Breast epithelium (tissue), 4 donors: ENCODE measurements at regions not wholly inside any gene's neighbourhood (a gene's known extent, or its start where the extent isn't known, plus 50 kb on each side); places are given as distances from the start of the nearest gene placed in this dataset.
"Not testable (repeated sequence)": the region's sequence is repeated elsewhere in the genome, so short reads cannot be mapped to it uniquely, and the experiment has no call there.

Experiments used
- DNase-seq, 2 donors: peaks; one replicate each; pipeline ENCODE4 v3.0.0-alpha.2; 2019; ENCODE audit warnings: low spot score in 2 of 2
- H3K27ac ChIP-seq, 2 donors: fragments of 200-600 bp; sonication (generic) in 1 of 2; one replicate each; pipeline ENCODE4 v1.5.1; 2016 to 2019; ENCODE audit warnings: mild to moderate bottlenecking in 1 of 2
- H3K27me3 ChIP-seq, 2 donors: fragments of 200-600 bp; sonication (generic) in 1 of 2; one replicate each; pipeline versions ENCODE4 v1.5.1 to v1.6.0; 2017 to 2019; ENCODE audit warnings: control low read depth in 1 of 2, mild to moderate bottlenecking in 1 of 2
- H3K36me3 ChIP-seq: fragments of 200-600 bp; one replicate; pipeline ENCODE4 v1.5.1; 2019
- H3K4me1 ChIP-seq, 2 donors: fragments of 200-600 bp; sonication (generic); one replicate each; pipeline ENCODE4 v1.5.1; 2016 to 2019; ENCODE audit warnings: control low read depth in 1 of 2
- H3K4me3 ChIP-seq, 3 donors: fragments of 200-600 bp; sonication (generic); 1 replicate in 2 of 3; 2 replicates in 1 of 3; pipeline ENCODE4 v1.5.1; 2016 to 2019; ENCODE audit warnings: mild to moderate bottlenecking in 3 of 3, moderate library complexity in 2 of 3
- H3K9me3 ChIP-seq, 2 donors: fragments of 200-600 bp; sonication (generic) in 1 of 2; one replicate each; pipeline ENCODE4 v1.5.1; 2016 to 2019; ENCODE audit warnings: control low read depth in 1 of 2
- POLR2A ChIP-seq: fragments of 450-650 bp; IDR thresholded peaks from one replicate; pipeline ENCODE4 v1.6.1; 2016; ENCODE audit warnings: antibody characterized with exemption, mild to moderate bottlenecking, moderate library complexity
- POLR2AphosphoS5 ChIP-seq, 3 donors: sonication (generic); formaldehyde crosslinking; IDR thresholded peaks; one replicate each; pipeline ENCODE4 v1.6.1; 2017; ENCODE audit warnings: antibody characterized with exemption in 3 of 3
- intact Hi-C: fragments of 100-400 bp; cut with DNase I; formaldehyde crosslinking; loops from one replicate; pipeline ENCODE4 v1.15.1; 2023; ENCODE audit warnings: low total_unique reads
- TF ChIP-seq, protein P1 (sequence below), 3 donors: fragments of 450-650 bp; IDR thresholded peaks; one replicate each; pipeline ENCODE4 v1.5.1; 2016 to 2017; ENCODE audit warnings: antibody characterized with exemption in 3 of 3, mild to moderate bottlenecking in 3 of 3, moderate library complexity in 3 of 3

DNA sequence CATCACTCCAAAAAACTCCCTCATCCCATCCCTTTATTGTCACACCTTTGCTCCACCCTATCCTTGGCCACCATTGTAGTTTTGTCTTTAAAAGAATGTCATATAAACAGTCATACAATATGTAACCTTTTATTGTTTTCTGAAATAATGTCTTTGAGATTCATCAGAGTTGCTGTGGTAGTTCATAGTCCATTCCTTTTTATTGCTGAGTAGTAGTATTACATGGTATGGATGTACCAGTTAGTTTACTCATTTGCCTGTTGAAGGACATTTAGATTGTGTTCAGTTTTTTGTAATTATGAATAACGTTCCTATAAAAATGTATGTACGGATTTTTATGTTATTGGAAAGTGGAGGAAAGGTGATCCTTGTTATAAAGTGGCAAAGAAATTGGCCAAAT is 171.8 kb upstream of the GCFC2 start:
- Histone ChIP-seq H3K27ac (no peak overlapping the region), H3K27me3 (no peaks in the 10 kb centered on the region), H3K4me1 (no peaks in the 10 kb centered on the region), H3K36me3 (no peaks in the 10 kb centered on the region), H3K9me3 (no peaks in the 10 kb centered on the region), H3K4me3 (no peak overlapping the region)
- intact Hi-C loops = no loop called here
- TF ChIP-seq POLR2AphosphoS5 (IDR thresholded peaks at IDR 0.05) (no peak), POLR2A (no peak)
- TF ChIP-seq, protein P1, sequence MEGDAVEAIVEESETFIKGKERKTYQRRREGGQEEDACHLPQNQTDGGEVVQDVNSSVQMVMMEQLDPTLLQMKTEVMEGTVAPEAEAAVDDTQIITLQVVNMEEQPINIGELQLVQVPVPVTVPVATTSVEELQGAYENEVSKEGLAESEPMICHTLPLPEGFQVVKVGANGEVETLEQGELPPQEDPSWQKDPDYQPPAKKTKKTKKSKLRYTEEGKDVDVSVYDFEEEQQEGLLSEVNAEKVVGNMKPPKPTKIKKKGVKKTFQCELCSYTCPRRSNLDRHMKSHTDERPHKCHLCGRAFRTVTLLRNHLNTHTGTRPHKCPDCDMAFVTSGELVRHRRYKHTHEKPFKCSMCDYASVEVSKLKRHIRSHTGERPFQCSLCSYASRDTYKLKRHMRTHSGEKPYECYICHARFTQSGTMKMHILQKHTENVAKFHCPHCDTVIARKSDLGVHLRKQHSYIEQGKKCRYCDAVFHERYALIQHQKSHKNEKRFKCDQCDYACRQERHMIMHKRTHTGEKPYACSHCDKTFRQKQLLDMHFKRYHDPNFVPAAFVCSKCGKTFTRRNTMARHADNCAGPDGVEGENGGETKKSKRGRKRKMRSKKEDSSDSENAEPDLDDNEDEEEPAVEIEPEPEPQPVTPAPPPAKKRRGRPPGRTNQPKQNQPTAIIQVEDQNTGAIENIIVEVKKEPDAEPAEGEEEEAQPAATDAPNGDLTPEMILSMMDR (IDR thresholded peaks at IDR 0.05) = no peak
- DNase-seq = no peak

DNA sequence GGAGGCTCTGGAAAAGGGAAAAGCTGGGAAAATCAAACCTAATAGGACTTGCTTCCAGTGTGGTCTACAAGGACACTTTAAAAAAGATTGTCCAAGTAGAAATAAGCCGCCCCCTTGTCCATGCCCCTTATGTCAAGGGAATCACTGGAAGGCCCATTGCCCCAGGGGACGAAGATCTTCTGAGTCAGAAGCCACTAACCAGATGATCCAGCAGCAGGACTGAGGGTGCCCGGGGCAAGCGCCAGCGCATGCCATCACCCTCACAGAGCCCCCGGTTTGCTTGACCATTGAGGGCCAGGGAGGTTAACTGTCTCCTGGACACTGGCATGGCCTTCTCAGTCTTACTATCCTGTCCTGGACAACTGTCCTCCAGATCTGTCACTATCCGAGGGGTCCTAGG is 164.9 kb upstream of the GCFC2 start:
- H3K27me3 ChIP-seq, DNase-seq, H3K9me3 ChIP-seq, H3K36me3 ChIP-seq, H3K4me1 ChIP-seq, intact Hi-C loops, H3K4me3 ChIP-seq, H3K27ac ChIP-seq: not testable (repeated sequence)

DNA sequence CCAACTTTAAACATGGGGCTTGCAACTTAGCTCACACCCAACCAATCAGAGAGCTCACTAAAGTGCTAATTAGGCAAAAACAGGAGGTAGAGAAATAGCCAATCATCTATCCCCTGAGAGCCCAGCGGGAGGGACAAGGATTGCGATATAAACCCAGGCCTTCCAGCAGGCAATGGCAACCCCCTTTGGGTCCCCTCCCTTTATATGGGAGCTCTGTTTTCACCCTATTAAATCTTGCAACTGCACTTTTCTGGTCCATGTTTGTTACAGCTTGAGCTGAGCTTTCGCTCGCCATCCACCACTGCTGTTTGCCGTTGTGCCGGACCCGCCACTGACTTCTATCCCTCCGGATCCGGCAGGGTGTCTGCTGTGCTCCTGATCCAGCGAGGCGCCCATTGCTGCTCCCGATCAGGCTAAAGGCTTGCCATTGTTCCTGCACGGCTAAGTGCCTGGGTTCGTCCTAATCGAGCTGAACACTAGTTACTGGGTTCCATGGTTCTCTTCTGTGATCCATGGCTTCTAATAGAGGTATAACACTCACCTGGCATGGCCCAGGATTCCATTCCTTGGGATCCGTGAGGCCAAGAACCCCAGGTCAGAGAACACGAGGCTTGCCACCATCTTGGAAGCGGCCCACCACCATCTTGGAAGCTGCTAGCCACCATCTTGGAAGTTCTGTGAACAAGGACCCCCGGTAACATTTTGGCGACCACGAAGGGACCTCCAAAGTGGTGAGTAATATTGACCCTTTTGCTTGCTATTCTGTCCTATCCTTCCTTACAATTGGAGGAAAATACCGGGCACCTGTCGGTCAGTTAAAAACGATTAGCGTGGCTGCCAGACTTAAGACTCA is 161.3 kb upstream of the GCFC2 start:
- H3K4me1 ChIP-seq, H3K27me3 ChIP-seq, H3K4me3 ChIP-seq, H3K36me3 ChIP-seq, intact Hi-C loops, DNase-seq, H3K27ac ChIP-seq, H3K9me3 ChIP-seq: not testable (repeated sequence)

DNA sequence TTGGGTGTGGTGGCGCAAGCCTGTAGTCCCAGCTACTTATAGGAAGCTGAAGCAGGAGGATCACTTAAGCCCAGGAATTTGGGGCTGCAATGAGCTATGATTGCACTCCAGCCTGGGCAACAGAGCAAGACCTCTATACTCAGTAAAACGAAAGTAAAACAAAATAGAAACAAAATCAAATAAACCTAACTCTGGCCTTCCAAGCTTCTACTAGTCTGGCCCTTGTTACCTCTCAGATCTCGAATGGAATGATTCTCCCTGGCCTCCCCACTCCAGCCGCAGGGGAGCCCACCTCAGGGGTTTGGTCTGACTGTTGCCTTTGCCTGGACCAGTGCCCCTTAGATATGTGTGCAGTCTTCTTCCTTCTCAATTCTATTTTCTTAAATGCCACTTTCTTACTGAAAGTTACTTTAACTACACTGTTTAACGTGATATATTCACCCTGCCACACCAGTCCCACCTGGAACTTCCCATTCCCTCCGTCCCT is 160.0 kb upstream of the GCFC2 start:
- Histone ChIP-seq H3K27ac (no peak overlapping the region), H3K36me3 (no peaks in the 10 kb centered on the region), H3K4me3 (no peak overlapping the region), H3K9me3 (no peaks in the 10 kb centered on the region), H3K27me3 (no peaks in the 10 kb centered on the region), H3K4me1 (no peaks in the 10 kb centered on the region)
- intact Hi-C loops = no loop called here
- DNase-seq = no peak
- TF ChIP-seq POLR2AphosphoS5 (IDR thresholded peaks at IDR 0.05) (no peak), POLR2A (no peak)
- TF ChIP-seq, protein P1 (IDR thresholded peaks at IDR 0.05) = no peak

DNA sequence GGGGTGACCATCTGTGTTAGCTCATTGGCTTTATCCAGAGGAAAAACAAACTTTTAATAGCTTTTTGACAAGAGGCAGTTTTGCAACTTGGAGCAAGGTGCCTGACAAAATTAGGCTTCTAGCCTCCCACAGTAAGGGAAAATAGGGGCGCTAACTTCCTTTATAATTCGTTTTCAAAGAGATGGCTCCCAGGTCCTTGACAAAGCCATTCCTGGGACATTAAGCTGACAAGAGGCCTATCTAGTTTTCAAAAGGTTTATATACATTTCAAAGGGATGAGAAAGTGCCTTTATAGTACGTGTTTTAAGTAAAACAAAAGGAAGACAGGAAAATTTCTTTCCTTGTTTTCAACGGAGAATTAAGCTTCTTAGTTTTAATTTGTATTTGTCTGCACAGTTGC is 159.4 kb upstream of the GCFC2 start:
- no peak for DNase-seq
- Histone ChIP-seq H3K4me3 (no peak overlapping the region), H3K27ac (no peak overlapping the region), H3K4me1 (no peaks in the 10 kb centered on the region), H3K36me3 (no peaks in the 10 kb centered on the region), H3K27me3 (no peaks in the 10 kb centered on the region), H3K9me3 (no peaks in the 10 kb centered on the region)
- TF ChIP-seq POLR2AphosphoS5 (IDR thresholded peaks at IDR 0.05) = no peak
- TF ChIP-seq, protein P1 (IDR thresholded peaks at IDR 0.05) = no peak
- no peak for TF ChIP-seq POLR2A
- intact Hi-C loops = no loop called here

DNA sequence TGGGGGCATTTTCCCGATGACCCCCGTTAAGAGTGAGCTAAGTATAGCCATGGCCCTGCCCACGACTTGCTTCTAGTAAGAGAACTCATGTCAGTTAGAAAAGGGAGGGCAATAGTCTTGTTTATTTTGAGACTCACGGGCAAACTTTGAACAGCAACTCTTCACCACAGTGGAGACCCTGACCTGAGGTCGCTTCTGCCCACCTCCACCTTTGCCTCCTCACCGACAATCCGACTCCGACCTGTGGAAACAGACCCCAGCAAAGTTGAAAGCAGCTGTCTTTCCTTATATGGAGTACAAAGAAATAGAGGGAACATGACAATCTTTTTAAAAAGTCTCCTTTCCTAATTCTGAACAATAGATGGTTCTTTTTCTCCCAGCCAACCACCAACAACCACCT is 155.0 kb upstream of the GCFC2 start:
- TF ChIP-seq, protein P1 (IDR thresholded peaks at IDR 0.05) = no peak
- TF ChIP-seq POLR2AphosphoS5 (IDR thresholded peaks at IDR 0.05) (no peak), POLR2A (no peak)
- H3K27me3 ChIP-seq = no peaks in the 10 kb centered on the region
- DNase-seq = no peak
- no peaks in the 10 kb centered on the region for H3K36me3 ChIP-seq
- H3K9me3 ChIP-seq = no peaks in the 10 kb centered on the region
- intact Hi-C loops = no loop called here
- no peak overlapping the region for H3K4me3 ChIP-seq
- H3K27ac ChIP-seq = no peak overlapping the region
- H3K4me1 ChIP-seq = no peaks in the 10 kb centered on the region
